Body of pancreas (tissue), 4 donors: ENCODE measurements at regions not wholly inside any gene's neighbourhood (a gene's known extent, or its start where the extent isn't known, plus 50 kb on each side); places are given as distances from the start of the nearest gene placed in this dataset.

Source experiments
- POLR2A ChIP-seq, 3 donors: fragments of 450-650 bp; IDR thresholded peaks; one replicate each; pipeline ENCODE4 v1.6.1; 2016; ENCODE audit warnings: antibody characterized with exemption in 3 of 3, mild to moderate bottlenecking in 2 of 3
- TF ChIP-seq, protein P1 (sequence below), 7 experiments: fragments of 450-650 bp in 4 of 7; fragments of 200-600 bp in 3 of 7; sonication (generic) in 3 of 7; IDR thresholded peaks; one replicate each; pipeline ENCODE4 v1.5.1; 2016 to 2019; ENCODE audit warnings: antibody characterized with exemption in 7 of 7

DNA sequence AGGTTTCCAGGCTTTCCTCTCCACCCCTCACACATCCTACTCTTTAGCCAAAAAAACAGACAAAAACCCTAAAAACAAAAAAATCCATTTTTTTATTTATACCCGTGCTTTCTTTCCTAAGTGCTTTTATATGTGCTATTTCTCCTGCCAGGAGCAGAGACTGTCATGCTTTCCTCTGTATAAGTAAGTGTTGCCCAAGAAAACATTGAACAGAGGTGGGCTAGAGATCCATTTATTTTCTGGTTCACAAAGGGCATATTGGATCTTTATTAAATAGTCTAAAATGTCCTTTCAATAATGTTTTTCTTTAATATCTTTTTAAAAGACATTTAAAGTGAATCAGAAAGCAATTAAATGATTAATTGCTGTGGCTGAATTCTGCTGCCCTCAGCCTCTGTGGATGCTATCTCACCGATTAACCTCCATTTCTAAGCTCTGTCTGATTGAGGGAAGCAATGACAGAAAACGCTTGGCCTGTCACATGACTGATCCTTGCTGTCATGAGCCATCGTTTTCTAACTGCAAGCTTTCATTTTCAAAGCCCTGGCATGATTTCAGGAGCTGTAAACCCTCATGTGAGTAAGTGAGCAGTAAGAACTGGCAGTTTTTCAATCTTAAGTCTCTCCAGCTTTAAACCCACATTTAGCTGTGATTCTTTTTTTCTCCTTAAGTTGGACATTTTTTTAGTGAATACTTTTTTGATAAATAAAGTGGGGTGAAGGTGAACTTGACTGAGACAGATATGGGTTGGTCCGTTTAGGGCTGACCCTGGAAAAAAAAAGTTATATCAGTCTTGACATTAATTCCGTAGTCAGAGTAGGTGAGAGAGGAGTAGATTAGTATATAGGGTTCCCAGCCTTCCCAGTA is 180.7 kb upstream of the PGRMC2 start:
- TF ChIP-seq, protein P1, sequence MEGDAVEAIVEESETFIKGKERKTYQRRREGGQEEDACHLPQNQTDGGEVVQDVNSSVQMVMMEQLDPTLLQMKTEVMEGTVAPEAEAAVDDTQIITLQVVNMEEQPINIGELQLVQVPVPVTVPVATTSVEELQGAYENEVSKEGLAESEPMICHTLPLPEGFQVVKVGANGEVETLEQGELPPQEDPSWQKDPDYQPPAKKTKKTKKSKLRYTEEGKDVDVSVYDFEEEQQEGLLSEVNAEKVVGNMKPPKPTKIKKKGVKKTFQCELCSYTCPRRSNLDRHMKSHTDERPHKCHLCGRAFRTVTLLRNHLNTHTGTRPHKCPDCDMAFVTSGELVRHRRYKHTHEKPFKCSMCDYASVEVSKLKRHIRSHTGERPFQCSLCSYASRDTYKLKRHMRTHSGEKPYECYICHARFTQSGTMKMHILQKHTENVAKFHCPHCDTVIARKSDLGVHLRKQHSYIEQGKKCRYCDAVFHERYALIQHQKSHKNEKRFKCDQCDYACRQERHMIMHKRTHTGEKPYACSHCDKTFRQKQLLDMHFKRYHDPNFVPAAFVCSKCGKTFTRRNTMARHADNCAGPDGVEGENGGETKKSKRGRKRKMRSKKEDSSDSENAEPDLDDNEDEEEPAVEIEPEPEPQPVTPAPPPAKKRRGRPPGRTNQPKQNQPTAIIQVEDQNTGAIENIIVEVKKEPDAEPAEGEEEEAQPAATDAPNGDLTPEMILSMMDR (IDR thresholded peaks at IDR 0.05), result no peak
- TF ChIP-seq POLR2A (IDR thresholded peaks at IDR 0.05), result no peak
